ENCODE measurements at regions not wholly inside any gene's neighbourhood (a gene's known extent, or its start where the extent isn't known, plus 50 kb on each side); places are given as distances from the start of the nearest gene placed in this dataset.

DNA sequence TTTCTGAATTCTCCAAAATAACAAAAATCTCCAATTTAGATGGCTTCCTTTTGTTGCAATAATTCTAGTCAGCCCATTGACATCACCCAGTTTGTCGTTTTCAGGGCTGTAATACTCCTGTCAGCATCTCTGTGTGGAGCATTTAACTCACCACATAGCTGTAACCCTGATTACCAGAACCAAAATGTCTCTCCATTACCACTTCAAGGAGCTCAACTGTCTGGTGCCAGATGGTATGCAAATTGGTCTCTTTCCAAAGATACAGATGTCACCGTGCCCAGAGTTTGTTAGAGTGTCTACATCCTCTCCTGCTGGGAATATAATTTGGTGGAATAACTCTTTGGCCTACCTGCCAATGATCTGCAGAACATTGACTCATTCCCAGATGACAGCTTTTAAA, 350.3 kb upstream of the POT1 start:
- TF ChIP-seq, protein P1, sequence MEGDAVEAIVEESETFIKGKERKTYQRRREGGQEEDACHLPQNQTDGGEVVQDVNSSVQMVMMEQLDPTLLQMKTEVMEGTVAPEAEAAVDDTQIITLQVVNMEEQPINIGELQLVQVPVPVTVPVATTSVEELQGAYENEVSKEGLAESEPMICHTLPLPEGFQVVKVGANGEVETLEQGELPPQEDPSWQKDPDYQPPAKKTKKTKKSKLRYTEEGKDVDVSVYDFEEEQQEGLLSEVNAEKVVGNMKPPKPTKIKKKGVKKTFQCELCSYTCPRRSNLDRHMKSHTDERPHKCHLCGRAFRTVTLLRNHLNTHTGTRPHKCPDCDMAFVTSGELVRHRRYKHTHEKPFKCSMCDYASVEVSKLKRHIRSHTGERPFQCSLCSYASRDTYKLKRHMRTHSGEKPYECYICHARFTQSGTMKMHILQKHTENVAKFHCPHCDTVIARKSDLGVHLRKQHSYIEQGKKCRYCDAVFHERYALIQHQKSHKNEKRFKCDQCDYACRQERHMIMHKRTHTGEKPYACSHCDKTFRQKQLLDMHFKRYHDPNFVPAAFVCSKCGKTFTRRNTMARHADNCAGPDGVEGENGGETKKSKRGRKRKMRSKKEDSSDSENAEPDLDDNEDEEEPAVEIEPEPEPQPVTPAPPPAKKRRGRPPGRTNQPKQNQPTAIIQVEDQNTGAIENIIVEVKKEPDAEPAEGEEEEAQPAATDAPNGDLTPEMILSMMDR (IDR thresholded peaks at IDR 0.05): no peak
- TF ChIP-seq POLR2AphosphoS5 (IDR thresholded peaks at IDR 0.05) (no peak), POLR2A (IDR thresholded peaks at IDR 0.05) (no peak), EP300 (IDR thresholded peaks at IDR 0.05) (no peak)
